Loucy (cell line): ENCODE measurements at regions not wholly inside any gene's neighbourhood (a gene's known extent, or its start where the extent isn't known, plus 50 kb on each side); places are given as distances from the start of the nearest gene placed in this dataset.

ENCODE experiments used
- H2AFZ ChIP-seq: fragments of 200-600 bp; sonication (generic); 2 replicates; pipeline ENCODE4 v1.6.0; 2016; ENCODE audit warnings: antibody characterized with exemption, mild to moderate bottlenecking, low read length, moderate library complexity
- H3F3A ChIP-seq: fragments of 200-600 bp; 2 replicates; pipeline ENCODE4 v1.6.0; 2016; ENCODE audit warnings: antibody characterized with exemption, low read depth, mild to moderate bottlenecking
- H3K27me3 ChIP-seq: fragments of 200-600 bp; sonication (generic); 2 replicates; pipeline ENCODE4 v1.6.1; 2014; ENCODE audit warnings: low read length, mild to moderate bottlenecking; ENCODE audit not compliant: insufficient read depth, poor library complexity, severe bottlenecking
- H3K36me3 ChIP-seq: fragments of 200-600 bp; sonication (generic); 2 replicates; pipeline ENCODE4 v1.6.1; 2016; ENCODE audit warnings: low read length; ENCODE audit not compliant: insufficient read depth
- H3K4me1 ChIP-seq: fragments of 200-600 bp; sonication (generic); 2 replicates; pipeline ENCODE4 v1.5.1; 2014; ENCODE audit warnings: low read length, mild to moderate bottlenecking; ENCODE audit not compliant: insufficient read depth, poor library complexity, severe bottlenecking
- H3K4me2 ChIP-seq: fragments of 200-600 bp; sonication (generic); 2 replicates; pipeline ENCODE4 v1.6.0; 2014; ENCODE audit warnings: antibody characterized with exemption, low read length, low read depth, mild to moderate bottlenecking; ENCODE audit not compliant: poor library complexity, severe bottlenecking
- H3K4me3 ChIP-seq: fragments of 200-600 bp; sonication (generic); 2 replicates; pipeline ENCODE4 v1.5.1; 2014; ENCODE audit warnings: low read length, mild to moderate bottlenecking, mixed read lengths; ENCODE audit not compliant: poor library complexity, severe bottlenecking
- H3K79me2 ChIP-seq: fragments of 200-600 bp; sonication (generic); 2 replicates; pipeline ENCODE4 v1.6.1; 2014; ENCODE audit warnings: low read length; ENCODE audit not compliant: insufficient read depth
- H3K9ac ChIP-seq: fragments of 200-600 bp; sonication (generic); 2 replicates; pipeline ENCODE4 v1.6.0; 2014; ENCODE audit warnings: mild to moderate bottlenecking, low read depth, low read length, moderate library complexity; ENCODE audit not compliant: poor library complexity, severe bottlenecking
- H3K9me2 ChIP-seq: fragments of 200-600 bp; sonication (generic); replicated peaks from 2 replicates; pipeline ENCODE4 v1.6.1; 2016; ENCODE audit warnings: low read depth, low read length, mixed read lengths
- H3K9me3 ChIP-seq: fragments of 200-600 bp; sonication (generic); 2 replicates; pipeline ENCODE4 v1.6.1; 2014; ENCODE audit warnings: mild to moderate bottlenecking, antibody characterized with exemption, low read length, low read depth; ENCODE audit not compliant: insufficient read depth
- H4K20me1 ChIP-seq: fragments of 200-600 bp; sonication (generic); 2 replicates; pipeline ENCODE4 v1.6.0; 2014; ENCODE audit warnings: antibody characterized with exemption, low read length, mild to moderate bottlenecking; ENCODE audit not compliant: insufficient read depth, poor library complexity, severe bottlenecking
- EZH2phosphoT487 ChIP-seq: fragments of 200-600 bp; IDR thresholded peaks from 2 replicates; pipeline ENCODE4 v1.6.1; 2018; ENCODE audit warnings: antibody characterized with exemption, mild to moderate bottlenecking, moderate library complexity, borderline replicate concordance
- TF ChIP-seq, protein P1 (sequence below): fragments of 200-600 bp; sonication (generic); conservative IDR thresholded peaks from 2 replicates; pipeline ENCODE4 v1.5.1; 2014; ENCODE audit warnings: mild to moderate bottlenecking, antibody characterized with exemption, low read length

DNA sequence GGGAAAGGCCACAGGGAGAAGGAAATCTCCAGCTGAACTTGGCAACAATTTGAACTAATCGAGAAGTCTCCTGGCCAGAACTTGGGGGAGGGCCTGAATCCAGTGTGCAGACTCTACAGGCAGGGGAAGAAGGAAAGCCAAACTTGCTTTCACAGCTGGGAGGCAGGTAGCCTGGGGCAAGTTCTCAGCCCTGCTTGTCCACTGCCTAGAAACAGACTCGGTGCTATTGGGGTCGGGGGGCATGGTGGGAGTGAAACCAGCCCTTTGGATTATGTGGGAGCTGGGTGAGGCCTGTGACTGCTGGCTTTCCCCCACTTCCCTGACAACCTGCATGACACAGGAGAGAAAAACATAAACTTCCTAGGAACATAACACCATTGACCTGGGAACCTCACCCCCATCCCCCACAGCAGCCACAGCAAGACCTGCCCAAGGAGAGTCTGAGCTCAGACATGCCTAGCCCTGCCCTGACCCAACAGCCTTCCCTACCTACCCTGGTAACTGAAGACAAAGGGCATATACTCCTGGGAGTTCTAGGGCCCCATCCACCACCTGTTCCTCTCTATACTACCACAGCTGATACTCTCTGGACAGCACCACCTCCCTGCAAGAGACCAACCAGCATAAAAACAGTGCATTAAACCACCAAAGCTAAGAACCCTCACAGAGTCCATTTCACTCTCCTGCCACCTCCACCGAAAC, 103.7 kb upstream of the MNS1 start:
- no peaks in the 10 kb centered on the region for H4K20me1 ChIP-seq
- no peak overlapping the region for H2AFZ ChIP-seq
- no peaks in the 10 kb centered on the region for H3F3A ChIP-seq
- no peaks in the 10 kb centered on the region for H3K79me2 ChIP-seq
- no peak overlapping the region for H3K9ac ChIP-seq
- H3K9me2 ChIP-seq, result no peaks in the 10 kb centered on the region
- no peaks in the 10 kb centered on the region for H3K4me1 ChIP-seq
- H3K9me3 ChIP-seq, result no peaks in the 10 kb centered on the region
- H3K4me3 ChIP-seq, result no peak overlapping the region
- H3K4me2 ChIP-seq, result no peak overlapping the region
- H3K27me3 ChIP-seq, result no peaks in the 10 kb centered on the region
- no peaks in the 10 kb centered on the region for H3K36me3 ChIP-seq
- TF ChIP-seq EZH2phosphoT487, result no peak
- TF ChIP-seq, protein P1, sequence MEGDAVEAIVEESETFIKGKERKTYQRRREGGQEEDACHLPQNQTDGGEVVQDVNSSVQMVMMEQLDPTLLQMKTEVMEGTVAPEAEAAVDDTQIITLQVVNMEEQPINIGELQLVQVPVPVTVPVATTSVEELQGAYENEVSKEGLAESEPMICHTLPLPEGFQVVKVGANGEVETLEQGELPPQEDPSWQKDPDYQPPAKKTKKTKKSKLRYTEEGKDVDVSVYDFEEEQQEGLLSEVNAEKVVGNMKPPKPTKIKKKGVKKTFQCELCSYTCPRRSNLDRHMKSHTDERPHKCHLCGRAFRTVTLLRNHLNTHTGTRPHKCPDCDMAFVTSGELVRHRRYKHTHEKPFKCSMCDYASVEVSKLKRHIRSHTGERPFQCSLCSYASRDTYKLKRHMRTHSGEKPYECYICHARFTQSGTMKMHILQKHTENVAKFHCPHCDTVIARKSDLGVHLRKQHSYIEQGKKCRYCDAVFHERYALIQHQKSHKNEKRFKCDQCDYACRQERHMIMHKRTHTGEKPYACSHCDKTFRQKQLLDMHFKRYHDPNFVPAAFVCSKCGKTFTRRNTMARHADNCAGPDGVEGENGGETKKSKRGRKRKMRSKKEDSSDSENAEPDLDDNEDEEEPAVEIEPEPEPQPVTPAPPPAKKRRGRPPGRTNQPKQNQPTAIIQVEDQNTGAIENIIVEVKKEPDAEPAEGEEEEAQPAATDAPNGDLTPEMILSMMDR, result no peak

DNA sequence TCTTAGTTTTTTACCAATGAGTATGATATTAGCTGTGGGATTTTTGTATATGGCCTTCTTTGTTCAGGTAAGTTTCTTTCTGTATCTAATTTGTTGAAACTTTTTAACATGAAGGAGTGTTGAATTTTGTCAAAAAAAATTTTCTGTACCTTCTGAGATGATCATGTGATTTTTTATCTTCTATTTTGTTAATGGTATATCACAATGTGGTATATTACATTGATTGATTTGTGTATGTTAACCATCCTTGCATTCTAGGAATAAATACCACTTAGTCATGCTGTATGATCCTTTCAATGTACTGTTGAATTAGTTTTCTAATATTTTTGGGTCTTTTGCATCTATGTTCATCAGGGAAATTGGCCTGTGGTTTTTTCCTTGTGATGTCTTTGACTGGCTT, 92.5 kb upstream of the MNS1 start:
- no peaks in the 10 kb centered on the region for H3K36me3 ChIP-seq
- H3K27me3 ChIP-seq, result no peaks in the 10 kb centered on the region
- no peak overlapping the region for H3K9ac ChIP-seq
- H3K4me2 ChIP-seq, result no peak overlapping the region
- H3K9me2 ChIP-seq, result no peaks in the 10 kb centered on the region
- H2AFZ ChIP-seq, result no peak overlapping the region
- no peaks in the 10 kb centered on the region for H3K4me1 ChIP-seq
- no peak for TF ChIP-seq EZH2phosphoT487
- TF ChIP-seq, protein P1, result no peak
- no peaks in the 10 kb centered on the region for H3K79me2 ChIP-seq
- H3F3A ChIP-seq, result no peaks in the 10 kb centered on the region
- H3K9me3 ChIP-seq, result peaks cover 15% of the 10 kb centered on the region; the same call in 1 of the 2 replicates
- H4K20me1 ChIP-seq, result no peaks in the 10 kb centered on the region
- no peak overlapping the region for H3K4me3 ChIP-seq

DNA sequence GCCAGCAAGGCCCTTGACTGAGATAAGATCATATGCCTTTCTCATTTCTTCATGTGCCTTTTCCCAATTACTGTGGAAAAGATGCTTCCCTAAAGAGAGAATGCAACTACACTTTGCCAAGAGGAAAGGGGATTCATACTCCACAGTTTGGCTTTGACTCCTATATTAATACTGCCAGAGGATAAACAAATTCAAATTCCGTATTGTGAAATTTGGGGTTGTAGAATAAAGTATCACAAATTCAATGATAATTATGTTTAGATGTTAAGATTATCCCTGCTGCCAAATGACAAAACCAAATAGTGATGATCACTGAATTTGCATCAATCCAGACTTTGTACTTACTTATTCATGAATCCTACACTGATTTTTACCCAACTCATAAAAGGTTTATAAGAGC, 88.5 kb upstream of the MNS1 start:
- Histone ChIP-seq H4K20me1 (no peaks in the 10 kb centered on the region), H3K36me3 (no peaks in the 10 kb centered on the region), H3K9me3 (peaks cover 20% of the 10 kb centered on the region; the same call in 1 of the 2 replicates), H3K79me2 (no peaks in the 10 kb centered on the region), H3K9ac (no peak overlapping the region), H3K4me1 (no peaks in the 10 kb centered on the region), H3K4me3 (no peak overlapping the region), H3F3A (no peaks in the 10 kb centered on the region), H3K9me2 (no peaks in the 10 kb centered on the region), H2AFZ (no peak overlapping the region), H3K27me3 (no peaks in the 10 kb centered on the region), H3K4me2 (no peak overlapping the region)
- TF ChIP-seq EZH2phosphoT487, result no peak
- TF ChIP-seq, protein P1, result no peak
